ENCODE measurements at regions not wholly inside any gene's neighbourhood (a gene's known extent, or its start where the extent isn't known, plus 50 kb on each side); places are given as distances from the start of the nearest gene placed in this dataset.

GRCh38 chr2:163863073-163863472, 127.3 kb upstream of the FIGN start (continued):
- TF ChIP-seq YY1 (IDR thresholded peaks at IDR 0.05; ENCODE audit: extremely low read depth, insufficient replicate concordance, low read depth, low read length) (no peak), FOSL1 (IDR thresholded peaks at IDR 0.05; ENCODE audit: low read depth) (no peak), SP1 (IDR thresholded peaks at IDR 0.05; ENCODE audit: low read depth) (no peak), POLR2AphosphoS5 (IDR thresholded peaks at IDR 0.05; ENCODE audit: low read depth, low read length) (no peak)
- TF ChIP-seq, protein P1, sequence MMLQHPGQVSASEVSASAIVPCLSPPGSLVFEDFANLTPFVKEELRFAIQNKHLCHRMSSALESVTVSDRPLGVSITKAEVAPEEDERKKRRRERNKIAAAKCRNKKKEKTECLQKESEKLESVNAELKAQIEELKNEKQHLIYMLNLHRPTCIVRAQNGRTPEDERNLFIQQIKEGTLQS (IDR thresholded peaks at IDR 0.05), result no peak

GRCh38 chr2:163859951-163860350, 124.1 kb upstream of the FIGN start:
- Histone ChIP-seq H2AFZ (ENCODE audit: low read depth, low read length, poor library complexity, severe bottlenecking) (no peak overlapping the region), H3K4me2 (ENCODE audit: low read length) (no peak overlapping the region), H3K9me2 (ENCODE audit: insufficient read depth) (no peaks in the 10 kb centered on the region), H3K4me1 (ENCODE audit: control insufficient read depth in 1 of 2, insufficient read depth in 2 of 2, low read length in 2 of 2) (no peaks in the 10 kb centered on the region), H3K4me3 (replicated peaks in 1 of 2; ENCODE audit: low read depth in 1 of 2, low read length in 2 of 2) (no peak overlapping the region), H3K79me2 (ENCODE audit: insufficient read depth, low read length) (no peaks in the 10 kb centered on the region), H3K36me3 (ENCODE audit: control insufficient read depth in 1 of 2, insufficient read depth in 2 of 2, low read length in 2 of 2) (no peaks in the 10 kb centered on the region), H3K9me3 (ENCODE audit: control insufficient read depth in 1 of 2, insufficient read depth in 1 of 2, low read depth in 1 of 2, low read length in 2 of 2) (no peaks in the 10 kb centered on the region), H3K27ac (ENCODE audit: low read depth, low read length) (no peak overlapping the region), H3K27me3 (ENCODE audit: insufficient read depth, low read length) (peaks cover 15% of the 10 kb centered on the region; the same call in 1 of the 2 replicates), H4K20me1 (ENCODE audit: insufficient read depth) (0 out of 2 replicates have a peak, but pooled peaks cover 4% of the 10 kb centered on the region), H3K9ac (ENCODE audit: low read length) (no peak overlapping the region)
- ChIA-PET POLR2A (interaction anchor here (0.6 kb wide), 1 partner anchor 48 kb away, joined by 3 read pairs; no protein-coding TSS in a partner anchor), CTCF (no interaction called here), RAD21 (ENCODE audit: low non-redundant PET in 1 of 2, low total read pairs in 2 of 2, uncharacterized antibody in 2 of 2, unreplicated experiment in 2 of 2) (no interaction called here)
- no TSS peak for BruUV-seq (replicated peaks)
- intact Hi-C loops (cut with micrococcal nuclease), result no loop called here
- DNase-seq (ENCODE audit: low read depth, low spot score), result no peak
- TF ChIP-seq, protein P1 (IDR thresholded peaks at IDR 0.05), result no peak
- TF ChIP-seq SRF (IDR thresholded peaks at IDR 0.05; ENCODE audit: low read depth), result no peak
- TF ChIP-seq REST (IDR thresholded peaks at IDR 0.05; ENCODE audit: low read depth), result no peak
- TF ChIP-seq EZH2 (IDR thresholded peaks at IDR 0.05), result no peak
- TF ChIP-seq ZNF274 (IDR thresholded peaks at IDR 0.05; ENCODE audit: low read depth, low read length), result no peak
- no peak for TF ChIP-seq POLR2A (IDR thresholded peaks at IDR 0.05; ENCODE audit: borderline replicate concordance, extremely low read depth, insufficient read depth, insufficient read length)
- TF ChIP-seq YY1 (IDR thresholded peaks at IDR 0.05; ENCODE audit: extremely low read depth, insufficient replicate concordance, low read depth, low read length), result no peak
- TF ChIP-seq EZH2phosphoT487 (IDR thresholded peaks at IDR 0.05; ENCODE audit: borderline replicate concordance), result no peak
- no peak for TF ChIP-seq CBX3 (IDR thresholded peaks at IDR 0.05; ENCODE audit: low read depth)
- TF ChIP-seq, protein P2, sequence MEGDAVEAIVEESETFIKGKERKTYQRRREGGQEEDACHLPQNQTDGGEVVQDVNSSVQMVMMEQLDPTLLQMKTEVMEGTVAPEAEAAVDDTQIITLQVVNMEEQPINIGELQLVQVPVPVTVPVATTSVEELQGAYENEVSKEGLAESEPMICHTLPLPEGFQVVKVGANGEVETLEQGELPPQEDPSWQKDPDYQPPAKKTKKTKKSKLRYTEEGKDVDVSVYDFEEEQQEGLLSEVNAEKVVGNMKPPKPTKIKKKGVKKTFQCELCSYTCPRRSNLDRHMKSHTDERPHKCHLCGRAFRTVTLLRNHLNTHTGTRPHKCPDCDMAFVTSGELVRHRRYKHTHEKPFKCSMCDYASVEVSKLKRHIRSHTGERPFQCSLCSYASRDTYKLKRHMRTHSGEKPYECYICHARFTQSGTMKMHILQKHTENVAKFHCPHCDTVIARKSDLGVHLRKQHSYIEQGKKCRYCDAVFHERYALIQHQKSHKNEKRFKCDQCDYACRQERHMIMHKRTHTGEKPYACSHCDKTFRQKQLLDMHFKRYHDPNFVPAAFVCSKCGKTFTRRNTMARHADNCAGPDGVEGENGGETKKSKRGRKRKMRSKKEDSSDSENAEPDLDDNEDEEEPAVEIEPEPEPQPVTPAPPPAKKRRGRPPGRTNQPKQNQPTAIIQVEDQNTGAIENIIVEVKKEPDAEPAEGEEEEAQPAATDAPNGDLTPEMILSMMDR (IDR thresholded peaks at IDR 0.05 in 2 of 3, conservative IDR thresholded peaks at IDR 0.05 in 1 of 3; ENCODE audit: borderline replicate concordance in 1 of 3, insufficient read depth in 1 of 3, low read depth in 2 of 3, low read length in 2 of 3), result no peak
- TF ChIP-seq FOSL1 (IDR thresholded peaks at IDR 0.05; ENCODE audit: low read depth), result no peak
- no peak for TF ChIP-seq EGR1 (IDR thresholded peaks at IDR 0.05; ENCODE audit: low read depth)
- TF ChIP-seq POLR2AphosphoS5 (IDR thresholded peaks at IDR 0.05; ENCODE audit: low read depth, low read length), result no peak
- no peak for TF ChIP-seq RAD21 (IDR thresholded peaks at IDR 0.05; ENCODE audit: low read depth)
- no peak for TF ChIP-seq SIN3A (IDR thresholded peaks at IDR 0.05; ENCODE audit: low read depth)
- TF ChIP-seq TCF7L2 (IDR thresholded peaks at IDR 0.05; ENCODE audit: borderline replicate concordance, extremely low read depth, insufficient read depth, insufficient read length), result no peak
- no peak for ATAC-seq
